HG03196 (cell line): ENCODE measurements at regions not wholly inside any gene's neighbourhood (a gene's known extent, or its start where the extent isn't known, plus 50 kb on each side); places are given as distances from the start of the nearest gene placed in this dataset.

ENCODE experiments used
- ATAC-seq: cut with Tn5 transposase; IDR thresholded peaks from one replicate; pipeline ENCODE4 v1.9.1; 2021; ENCODE audit not compliant: unreplicated experiment

DNA sequence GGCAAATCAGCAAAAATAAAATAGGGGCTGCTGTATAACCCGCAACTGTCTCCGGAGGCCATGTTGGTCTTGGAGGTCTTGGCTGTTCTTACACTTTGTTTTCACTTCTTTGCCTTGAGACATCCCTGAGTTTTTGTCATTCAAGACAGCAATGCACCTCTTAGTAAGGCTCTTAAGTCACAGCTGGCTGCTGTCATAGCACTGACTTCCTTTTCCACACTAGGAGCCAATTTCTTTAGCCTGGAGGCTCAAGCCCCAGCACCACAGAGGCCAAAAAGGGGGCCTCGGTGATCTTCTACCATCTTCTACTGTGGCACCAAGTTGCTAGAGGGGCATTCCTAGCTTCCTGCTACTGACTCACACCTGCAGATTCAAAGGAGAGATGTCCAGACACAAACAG lies 536.3 kb downstream of the CDH26 start:
- no peak for ATAC-seq

DNA sequence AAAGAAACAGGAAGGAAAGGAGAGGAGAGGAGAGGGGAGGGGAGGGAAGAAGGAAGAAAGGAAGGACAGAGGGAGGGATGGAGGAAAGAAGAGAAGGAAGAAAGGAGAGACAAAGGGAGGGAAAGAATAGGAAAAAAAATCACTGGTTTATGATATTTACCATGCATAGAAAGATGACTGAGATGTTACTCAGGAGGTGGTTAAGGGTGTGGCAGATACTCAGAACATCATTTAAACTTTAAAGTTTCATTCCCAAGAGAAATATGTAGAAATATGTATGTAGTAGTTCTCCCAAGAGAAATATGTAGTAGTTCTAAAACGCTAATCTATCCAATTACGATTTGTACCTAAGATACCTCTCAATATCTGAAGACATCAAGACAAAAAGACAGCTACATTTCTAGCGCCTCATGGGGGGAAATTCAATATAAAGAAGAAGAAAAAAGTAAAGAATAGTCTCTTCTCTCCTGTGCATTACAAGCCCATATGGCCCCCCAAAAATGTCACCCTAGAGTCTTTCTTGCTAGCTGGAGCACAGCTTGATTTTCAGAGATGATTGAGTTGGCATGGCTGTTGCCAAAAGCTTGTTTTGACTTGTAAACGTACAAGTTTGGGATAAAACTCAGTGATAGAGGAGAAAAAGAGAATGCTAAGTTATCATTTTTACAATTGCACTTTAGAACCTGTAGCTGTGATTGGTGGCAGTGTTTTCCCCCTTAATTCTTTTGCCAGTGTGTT lies 539.2 kb downstream of the CDH26 start:
- ATAC-seq, result no peak

DNA sequence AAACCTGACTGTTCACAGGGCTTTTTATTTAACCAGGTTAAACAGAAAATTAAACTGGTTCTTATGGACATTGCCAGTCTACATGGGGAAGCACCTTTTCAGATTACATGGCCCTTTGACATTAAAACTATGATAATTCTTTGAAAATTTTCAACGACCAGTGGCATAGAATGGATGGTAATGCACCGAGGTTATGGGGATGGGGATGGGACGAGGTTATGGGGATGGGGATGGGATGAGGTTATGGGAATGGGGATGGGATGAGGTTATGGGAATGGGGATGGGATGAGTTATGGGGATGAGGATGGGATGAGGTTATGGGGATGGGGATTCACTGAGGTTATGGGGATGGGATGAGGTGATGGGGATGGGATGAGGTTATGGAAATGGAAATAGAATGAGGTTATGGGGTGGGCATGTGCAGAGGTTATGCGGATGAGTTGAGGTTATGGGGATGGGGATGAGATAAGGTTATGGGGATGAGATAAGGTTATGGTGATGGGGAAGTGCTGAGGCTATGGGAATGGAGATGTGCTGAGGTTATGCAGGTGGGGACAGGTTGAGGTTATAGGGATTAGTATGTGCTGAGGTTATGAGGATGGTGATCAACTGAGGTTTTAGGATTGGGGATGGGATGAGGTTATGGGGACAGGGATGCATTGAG lies 541.9 kb downstream of the CDH26 start:
- no peak for ATAC-seq

DNA sequence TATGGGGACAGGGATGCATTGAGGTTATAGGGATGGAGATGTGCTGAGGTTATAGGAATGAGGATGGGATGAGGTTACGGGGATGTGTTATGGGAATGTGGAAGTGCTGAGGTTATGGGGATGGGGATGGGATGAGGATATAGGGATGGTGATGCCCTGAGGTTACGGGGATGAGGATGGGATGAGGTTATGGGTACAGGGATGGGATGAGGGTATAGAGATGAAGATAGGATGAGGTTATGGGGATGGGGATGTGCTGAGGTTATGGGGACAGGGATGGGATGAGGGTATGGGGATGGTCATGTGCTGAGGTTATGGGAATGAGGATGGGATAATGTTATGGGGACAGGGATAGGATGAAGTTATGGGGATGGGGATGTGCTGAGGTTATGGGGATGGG lies 542.8 kb downstream of the CDH26 start:
- no peak for ATAC-seq

DNA sequence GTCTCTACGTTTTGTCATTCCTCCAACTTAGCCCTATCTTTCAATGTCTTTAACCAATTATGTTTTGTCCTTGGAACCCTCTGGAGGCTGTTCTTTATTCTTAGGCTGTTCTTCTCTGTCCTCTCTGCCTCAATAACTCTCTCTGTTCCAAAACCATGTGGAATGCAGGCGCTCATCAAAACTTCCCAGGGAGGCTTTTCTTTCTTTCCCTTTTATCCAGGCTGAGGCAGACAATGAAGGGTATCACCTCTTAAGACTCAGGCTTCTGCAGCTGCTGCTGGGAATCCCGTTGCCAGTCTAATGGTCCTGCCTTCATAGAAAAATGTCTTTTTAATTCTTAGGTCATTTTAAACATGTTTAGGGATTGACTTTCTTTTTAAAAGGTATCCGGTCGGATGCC lies 544.7 kb downstream of the CDH26 start:
- no peak for ATAC-seq

DNA sequence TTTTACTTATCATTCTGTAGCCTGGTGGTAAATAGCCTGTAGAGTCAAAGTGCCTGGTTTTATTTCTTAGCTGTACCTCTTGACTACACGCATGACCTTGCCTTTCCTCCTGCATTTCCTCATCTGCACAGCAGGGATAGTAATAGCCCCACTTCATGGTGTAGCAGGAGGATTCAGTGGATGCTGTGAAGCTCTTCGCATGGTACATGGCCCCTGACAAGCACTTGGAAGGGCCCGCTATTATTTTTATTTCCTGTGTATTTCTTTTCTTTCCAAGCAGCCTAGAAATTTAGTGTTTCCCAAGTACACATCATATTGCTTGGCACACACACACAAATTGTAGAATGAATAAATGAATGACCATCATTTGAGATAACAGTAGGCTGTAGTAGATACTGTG lies 547.2 kb downstream of the CDH26 start:
- no peak for ATAC-seq

DNA sequence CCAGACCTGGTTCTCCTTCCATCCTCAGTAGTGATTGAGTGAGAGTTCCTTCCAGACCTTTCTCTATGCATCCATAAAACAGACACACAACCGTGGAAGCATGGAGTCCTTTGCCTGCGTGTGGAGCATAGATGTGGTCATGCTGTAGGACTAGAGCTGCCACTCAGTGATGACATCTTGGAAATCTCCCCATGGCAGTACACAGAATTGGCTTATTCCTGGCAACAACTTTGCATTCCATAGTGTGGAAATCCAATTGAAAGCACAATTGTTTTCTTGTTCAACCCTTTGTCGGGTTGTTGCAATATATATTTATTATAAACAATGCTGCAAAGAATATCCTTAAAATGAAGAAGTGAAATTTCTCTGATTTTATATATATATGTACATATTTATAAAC lies 547.8 kb downstream of the CDH26 start:
- no peak for ATAC-seq

DNA sequence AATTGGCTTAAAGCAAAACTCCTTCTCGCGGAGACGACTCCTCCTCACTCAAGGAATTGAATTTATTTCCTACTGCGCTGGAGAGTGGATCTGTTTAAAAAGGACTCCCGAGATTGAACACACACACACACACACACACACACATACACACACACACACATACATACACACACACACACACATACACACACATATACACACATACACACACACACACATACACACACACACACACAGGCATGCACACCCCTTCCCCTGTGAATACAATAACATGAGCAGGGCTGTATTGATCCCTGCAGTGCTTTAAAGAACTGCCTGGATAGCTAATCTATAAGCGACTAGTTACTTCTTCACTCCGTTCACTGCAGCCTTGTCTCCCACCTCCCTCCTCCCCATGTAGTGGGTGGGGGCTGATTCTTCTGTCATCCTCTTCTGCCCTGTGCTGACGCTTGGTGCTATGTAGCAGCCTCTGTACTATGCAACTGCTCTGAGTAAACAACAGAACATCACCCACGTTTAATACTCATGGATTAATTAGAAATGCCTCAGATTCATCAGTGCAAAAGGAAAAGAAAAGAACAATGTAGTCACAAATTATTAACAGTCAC lies 549.0 kb downstream of the CDH26 start:
- ATAC-seq, result no peak

DNA sequence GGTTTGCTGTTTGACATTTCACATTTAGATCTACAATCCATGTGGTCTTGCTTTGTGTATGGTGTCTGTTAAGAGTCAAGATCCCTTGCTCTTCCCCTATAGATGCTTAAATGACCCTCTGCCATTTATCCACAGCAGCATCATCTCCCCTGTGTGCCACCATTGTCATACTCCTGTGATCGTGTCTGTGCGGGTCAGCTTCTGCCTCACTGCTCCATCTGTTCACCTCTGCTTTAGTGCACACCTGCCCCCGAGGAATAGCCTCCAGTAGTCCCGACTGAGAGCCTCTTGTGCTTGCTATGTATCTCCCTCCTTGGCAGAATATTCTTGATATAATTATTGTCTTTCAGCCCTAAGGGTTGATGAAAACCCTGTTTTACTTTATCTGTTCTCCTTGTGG lies 551.2 kb downstream of the CDH26 start:
- ATAC-seq, result no peak

DNA sequence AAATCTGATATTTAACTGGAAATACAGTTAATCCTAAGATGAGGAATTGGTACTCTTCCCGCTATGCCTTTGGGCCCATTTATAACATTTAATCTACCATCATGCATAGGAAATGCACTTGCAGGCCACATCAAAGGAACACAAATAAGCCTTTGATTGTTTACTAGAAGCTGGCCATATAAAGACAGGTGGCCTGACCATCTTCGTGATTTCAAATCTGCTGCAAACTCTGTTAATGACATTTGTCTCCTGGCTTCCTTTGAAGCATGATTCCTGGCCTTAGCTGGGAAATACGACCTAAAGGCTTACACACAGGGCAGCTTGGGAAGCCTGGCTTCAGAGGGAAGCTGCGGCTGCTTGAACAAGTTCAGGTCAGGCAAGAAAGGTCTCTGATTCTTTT lies 552.1 kb downstream of the CDH26 start:
- ATAC-seq, result no peak

DNA sequence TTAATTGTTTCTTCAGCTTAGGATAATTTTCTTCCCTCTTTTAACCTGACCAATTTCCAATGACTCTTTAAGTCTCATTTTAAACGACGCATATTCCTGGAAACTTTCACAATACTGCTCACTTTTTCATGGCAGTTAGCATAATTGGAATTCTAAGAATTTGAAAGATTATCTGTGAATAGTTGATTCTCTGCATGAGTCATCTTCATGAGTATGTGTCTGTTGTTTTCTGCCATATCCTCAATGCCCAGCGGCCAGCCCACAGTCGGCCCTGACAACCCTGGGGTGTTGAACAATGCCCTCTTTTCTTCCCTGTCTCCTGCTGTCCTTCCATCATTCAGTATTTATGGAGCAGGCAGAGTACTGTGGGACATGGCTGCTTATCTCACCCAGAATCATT lies 554.2 kb downstream of the CDH26 start:
- ATAC-seq, result no peak

DNA sequence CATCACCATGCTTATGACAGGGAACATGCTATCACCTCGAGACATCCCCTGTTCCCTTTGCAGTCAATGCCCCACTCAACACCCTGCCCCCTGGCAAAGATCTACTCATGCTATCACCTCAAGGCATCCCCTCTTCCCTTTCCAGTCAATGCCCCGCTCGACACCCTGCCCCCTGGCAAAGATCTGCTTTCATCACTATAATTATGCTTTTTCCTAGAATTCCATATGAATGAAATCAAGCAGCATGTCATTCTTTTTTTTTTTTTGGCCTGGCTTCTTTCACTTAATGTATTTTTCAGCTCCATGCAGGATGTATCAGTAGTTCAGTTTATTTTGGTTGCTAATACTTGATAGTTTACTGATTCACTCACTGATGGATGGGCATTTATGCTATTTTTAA lies 554.9 kb downstream of the CDH26 start:
- ATAC-seq, result no peak

DNA sequence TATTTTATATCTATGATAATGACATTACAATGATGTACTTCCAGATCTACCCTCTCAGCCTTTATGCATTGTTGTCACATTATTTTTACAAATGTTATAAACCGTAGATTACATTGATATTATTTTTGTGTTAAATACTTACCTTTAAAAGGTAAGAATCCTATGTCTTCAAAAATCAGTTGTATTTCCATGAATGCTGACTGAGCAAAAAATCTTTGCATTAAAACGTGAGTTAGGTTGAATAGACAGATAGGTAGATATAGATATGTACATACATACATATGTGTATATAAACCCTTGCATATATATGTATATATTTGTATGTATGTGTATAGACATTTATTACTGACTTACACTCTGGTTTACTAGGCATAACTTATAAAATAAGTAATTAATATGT lies 558.2 kb downstream of the CDH26 start:
- no peak for ATAC-seq

DNA sequence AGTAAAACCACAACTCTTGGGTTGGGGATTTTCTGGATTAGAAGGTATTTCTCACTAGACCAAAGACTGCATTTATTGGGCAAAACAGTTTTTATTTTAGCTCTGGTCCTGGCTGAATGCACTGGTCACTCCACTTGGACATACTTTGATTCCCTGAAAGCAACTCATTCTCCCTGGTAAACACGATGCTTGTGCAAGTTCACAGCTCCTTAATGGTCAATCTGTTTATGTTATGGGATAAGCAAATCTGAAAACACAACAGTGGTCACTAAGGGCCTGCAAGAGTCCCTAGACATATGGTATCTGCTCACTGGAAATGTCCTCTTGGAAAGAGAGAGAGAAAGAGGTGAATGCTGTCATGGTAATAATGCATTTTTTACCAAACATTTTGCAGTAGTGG lies 559.8 kb downstream of the CDH26 start:
- no peak for ATAC-seq

DNA sequence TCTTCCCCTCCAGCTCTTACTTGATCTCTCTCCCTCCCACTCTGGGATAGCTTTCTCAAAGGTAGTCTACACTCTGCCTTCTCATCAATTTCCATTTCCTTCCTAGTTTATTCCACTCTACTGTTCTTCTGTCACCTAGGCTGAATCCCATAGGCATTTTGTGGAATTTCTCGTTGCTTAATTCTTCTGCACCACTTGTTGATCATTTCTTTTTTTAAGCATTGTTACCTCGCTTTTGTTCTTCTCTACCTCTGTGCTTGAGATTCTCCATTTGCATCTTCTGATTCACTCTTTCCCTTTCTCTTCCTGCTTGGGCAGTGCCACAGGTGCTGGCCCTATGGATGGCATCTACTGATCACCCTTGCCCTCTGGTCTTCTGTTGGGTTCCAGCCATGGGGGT lies 567.2 kb downstream of the CDH26 start:
- no peak for ATAC-seq

DNA sequence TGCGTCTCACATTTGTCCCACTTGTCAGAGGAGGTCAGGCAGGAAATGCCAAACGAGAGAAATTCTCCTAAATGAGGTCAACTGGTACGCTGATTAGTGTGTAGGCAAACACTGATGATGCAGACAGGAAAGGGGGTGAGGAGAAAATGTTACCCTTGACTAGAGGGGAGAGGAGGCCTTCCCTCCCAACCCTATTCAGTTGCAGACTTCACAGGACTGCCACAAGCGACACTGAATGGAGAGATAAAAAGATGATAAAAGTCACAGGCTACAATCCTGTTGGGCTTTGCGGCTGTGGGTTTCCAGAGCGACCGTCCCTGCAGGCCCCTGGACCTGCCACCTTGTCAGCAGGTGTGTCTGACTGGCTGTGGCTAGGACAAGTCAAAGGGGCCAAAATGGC lies 569.4 kb downstream of the CDH26 start:
- no peak for ATAC-seq

DNA sequence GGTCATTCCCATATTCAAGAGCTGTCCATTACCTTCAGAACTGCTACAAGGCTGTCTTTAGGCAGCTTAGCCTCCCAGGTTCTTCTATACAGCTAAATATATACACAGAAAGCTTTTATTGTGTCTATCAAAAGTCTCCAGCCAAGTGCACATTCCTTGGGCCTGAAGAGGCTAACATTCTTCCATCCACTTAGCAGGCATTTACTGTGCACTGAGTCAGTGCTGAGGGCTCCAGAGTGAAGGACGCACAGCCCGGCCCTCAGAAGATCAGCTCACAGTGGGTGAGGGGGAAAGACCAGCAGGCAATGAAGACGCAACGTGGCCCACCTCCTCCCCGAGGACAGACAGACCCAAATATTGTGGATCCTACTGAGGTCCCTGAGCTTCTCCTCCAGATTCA lies 569.9 kb downstream of the CDH26 start:
- no peak for ATAC-seq

DNA sequence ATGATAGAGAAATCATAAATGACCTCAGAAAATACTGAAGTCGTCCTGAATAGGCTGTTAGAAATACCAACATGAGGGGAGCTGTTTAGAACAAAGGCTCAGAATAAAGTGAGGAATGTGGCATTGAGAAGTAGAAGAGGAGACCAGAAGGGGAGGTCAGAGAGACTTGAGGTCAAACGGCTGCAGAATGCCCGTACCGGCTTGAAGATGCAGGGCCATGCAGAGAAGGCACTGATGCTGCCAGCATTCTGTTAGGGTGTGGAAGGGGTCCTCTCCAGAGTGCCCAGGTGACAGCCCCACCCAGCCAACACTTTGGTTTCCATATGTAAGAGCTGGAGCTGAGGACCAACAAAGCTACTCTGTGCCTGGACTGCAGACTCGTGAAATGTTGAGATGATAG lies 570.9 kb downstream of the CDH26 start:
- ATAC-seq, result no peak

DNA sequence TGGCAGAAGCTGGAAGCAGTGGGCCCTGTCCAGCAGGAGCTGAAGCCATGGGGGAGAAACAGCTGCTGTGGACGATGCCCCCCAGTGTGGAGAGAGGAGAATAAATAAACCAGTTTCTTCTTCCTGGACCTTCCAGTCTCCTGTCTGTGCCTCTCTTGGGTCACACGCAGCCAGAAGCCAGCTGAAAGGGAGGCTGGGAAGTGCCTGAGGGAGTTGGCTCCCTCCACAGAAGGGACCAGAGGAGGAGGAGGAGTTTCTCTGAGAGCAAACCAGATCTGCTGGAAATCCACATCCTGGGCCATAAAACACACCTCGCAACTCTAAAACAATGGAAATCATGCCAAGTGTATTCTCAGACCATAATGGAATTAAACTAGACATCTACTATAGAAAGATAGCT lies 577.0 kb downstream of the CDH26 start:
- ATAC-seq, result no peak

DNA sequence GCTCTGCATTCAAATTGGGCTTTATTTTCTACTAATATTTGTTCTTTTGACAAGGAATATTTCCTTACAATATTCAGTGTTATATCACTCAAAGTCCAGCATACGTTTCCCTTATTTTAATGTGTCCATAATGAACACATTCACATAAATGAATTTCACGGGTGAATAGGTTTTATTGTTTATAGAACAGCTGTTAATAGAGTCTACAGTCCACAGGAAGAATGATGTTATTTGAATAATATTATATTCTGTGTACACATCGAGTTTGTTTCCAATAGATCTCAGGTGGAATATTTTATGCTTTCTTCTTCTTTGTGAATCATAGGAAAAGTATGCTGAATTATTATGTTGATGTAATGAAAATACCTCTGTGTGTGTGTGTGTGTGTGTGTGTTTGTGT lies 582.4 kb downstream of the CDH26 start:
- ATAC-seq, result no peak

DNA sequence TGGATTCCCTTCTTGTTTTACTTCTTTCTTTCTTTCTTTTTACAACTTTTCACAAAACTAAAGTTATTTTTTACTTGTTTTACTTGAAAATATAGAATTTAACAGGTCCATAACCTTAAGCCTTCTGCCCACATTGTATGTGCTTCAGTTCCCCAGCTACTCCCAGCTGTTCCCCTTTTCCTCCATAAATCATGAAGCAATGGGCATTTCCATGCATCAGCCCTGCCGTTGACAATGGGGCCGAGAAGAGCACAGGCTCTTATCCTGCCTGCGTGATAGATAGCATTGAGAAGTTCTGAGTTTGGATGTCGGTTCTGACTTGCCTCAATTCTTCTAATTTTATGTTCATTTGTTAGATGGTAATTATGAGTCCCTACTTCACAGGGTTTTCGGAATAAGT lies 583.8 kb downstream of the CDH26 start:
- no peak for ATAC-seq

DNA sequence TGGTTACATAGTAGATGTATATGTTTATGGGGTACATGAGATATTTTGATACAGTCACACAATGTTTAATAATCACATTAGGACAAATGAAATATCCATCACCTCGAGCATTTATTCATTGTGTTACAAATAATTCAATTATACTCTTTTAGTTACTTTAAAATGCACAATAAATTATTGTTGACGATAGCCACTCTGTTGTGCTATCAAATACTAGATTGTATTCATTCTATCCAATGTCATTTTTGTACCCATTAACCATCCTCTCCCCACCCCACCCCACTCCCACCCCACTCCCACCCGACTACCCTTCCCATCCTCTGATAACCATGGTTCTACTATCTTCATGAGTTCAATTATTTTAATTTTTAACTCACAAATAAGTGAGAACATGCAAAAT lies 585.4 kb downstream of the CDH26 start:
- no peak for ATAC-seq

DNA sequence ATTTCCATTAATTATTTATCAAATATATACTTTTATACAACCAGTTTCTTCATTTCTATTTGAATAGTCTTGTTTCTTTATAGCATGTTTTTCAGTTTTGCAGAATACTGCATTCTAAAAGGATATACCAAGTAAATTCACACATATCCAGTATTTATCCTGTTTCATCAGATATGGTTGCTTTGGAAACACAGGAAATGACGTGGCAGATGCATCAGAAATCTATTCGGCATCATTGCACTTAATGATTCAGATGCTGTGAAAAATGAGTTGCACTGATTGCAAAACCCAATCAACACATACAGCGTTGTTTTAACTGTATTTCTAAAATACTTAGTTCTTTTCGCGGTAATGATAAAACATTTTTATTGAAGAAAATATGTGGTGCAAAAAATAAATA lies 594.9 kb downstream of the CDH26 start:
- ATAC-seq, result no peak
